Testis (tissue), 2 donors: ENCODE measurements at regions not wholly inside any gene's neighbourhood (a gene's known extent, or its start where the extent isn't known, plus 50 kb on each side); places are given as distances from the start of the nearest gene placed in this dataset.

Experiments used
- DNase-seq: peaks from one replicate; pipeline ENCODE4 v3.0.0-alpha.2; 2019
- H3K27ac ChIP-seq, 2 donors: fragments of 200-600 bp; sonication (generic); one replicate each; pipeline ENCODE4 v1.5.1; 2019
- H3K27me3 ChIP-seq: fragments of 200-600 bp; sonication (generic); one replicate; pipeline ENCODE4 v1.5.1; 2019
- H3K36me3 ChIP-seq: fragments of 200-600 bp; sonication (generic); one replicate; pipeline ENCODE4 v1.5.1; 2017; ENCODE audit warnings: low read depth; ENCODE audit errors: missing control alignments
- H3K4me1 ChIP-seq: fragments of 200-600 bp; sonication (generic); one replicate; pipeline ENCODE4 v1.5.1; 2019
- H3K4me3 ChIP-seq, 2 donors: fragments of 200-600 bp; sonication (generic); one replicate each; pipeline ENCODE4 v1.5.1; 2017 to 2019
- H3K9me3 ChIP-seq: fragments of 200-600 bp; sonication (generic); one replicate; pipeline ENCODE4 v1.5.1; 2017
- CTCF ChIP-seq, 3 experiments: fragments of 450-650 bp in 2 of 3; fragments of 200-600 bp in 1 of 3; sonication (generic) in 1 of 3; IDR thresholded peaks; one replicate each; pipeline ENCODE4 v1.5.1; 2016 to 2019; ENCODE audit warnings: antibody characterized with exemption in 3 of 3, mild to moderate bottlenecking in 2 of 3, moderate library complexity in 1 of 3
- POLR2A ChIP-seq: fragments of 450-650 bp; IDR thresholded peaks from one replicate; pipeline ENCODE4 v1.6.1; 2017; ENCODE audit warnings: antibody characterized with exemption, mild to moderate bottlenecking, moderate library complexity
- WGBS, 2 donors: methylation state at CpG; one replicate each; pipeline ENCODE4 v1.1.5; 2018; 5-methylcytosine and 5-hydroxymethylcytosine counted together
- intact Hi-C: fragments of 100-400 bp; cut with DNase I; formaldehyde crosslinking; loops from one replicate; pipeline ENCODE4 v1.15.1; 2023; ENCODE audit warnings: low total_unique reads

- H3K9me3 ChIP-seq = no peaks in the 10 kb centered on the region
- H3K4me3 ChIP-seq = no peak overlapping the region
- no peaks in the 10 kb centered on the region for H3K4me1 ChIP-seq
- intact Hi-C loops = no loop called here
- no peak for TF ChIP-seq POLR2A
- TF ChIP-seq CTCF (IDR thresholded peaks at IDR 0.05) = no peak
- no peaks in the 10 kb centered on the region for H3K27me3 ChIP-seq
- no peaks in the 10 kb centered on the region for H3K36me3 ChIP-seq
- 53 to 60% methylated on average over 6 of the region's 6 CpGs for WGBS, 2 donors
- H3K27ac ChIP-seq = no peak overlapping the region
- DNase-seq = no peak
Measured at GRCh38 chr5:163773226-163773625, 267.8 kb downstream of the MAT2B start.

- Histone ChIP-seq H3K27ac (no peak overlapping the region), H3K4me3 (no peak overlapping the region), H3K36me3 (no peaks in the 10 kb centered on the region), H3K9me3 (no peaks in the 10 kb centered on the region), H3K4me1 (no peaks in the 10 kb centered on the region), H3K27me3 (no peaks in the 10 kb centered on the region)
- TF ChIP-seq CTCF (IDR thresholded peaks at IDR 0.05) (no peak), POLR2A (no peak)
- WGBS, 2 donors = 88 to 93% methylated on average over 3 of the region's 3 CpGs
- DNase-seq = no peak
- intact Hi-C loops = no loop called here
Measured at GRCh38 chr5:163789870-163790269, 284.5 kb downstream of the MAT2B start.

GRCh38 chr5:163790497-163790896, 285.1 kb downstream of the MAT2B start:
- no peak overlapping the region for H3K4me3 ChIP-seq
- H3K4me1 ChIP-seq = no peaks in the 10 kb centered on the region
- H3K9me3 ChIP-seq = no peaks in the 10 kb centered on the region
- intact Hi-C loops = no loop called here
- H3K27me3 ChIP-seq = no peaks in the 10 kb centered on the region
- TF ChIP-seq POLR2A (no peak), CTCF (IDR thresholded peaks at IDR 0.05) (no peak)
- WGBS, 2 donors = 87 to 94% methylated on average over 2 of the region's 2 CpGs
- H3K27ac ChIP-seq = no peak overlapping the region
- no peak for DNase-seq
- no peaks in the 10 kb centered on the region for H3K36me3 ChIP-seq

- TF ChIP-seq CTCF (IDR thresholded peaks at IDR 0.05) = no peak
- no peak for TF ChIP-seq POLR2A
- no peaks in the 10 kb centered on the region for H3K27me3 ChIP-seq
- H3K36me3 ChIP-seq = no peaks in the 10 kb centered on the region
- H3K4me1 ChIP-seq = no peaks in the 10 kb centered on the region
- H3K4me3 ChIP-seq = no peak overlapping the region
- no peaks in the 10 kb centered on the region for H3K9me3 ChIP-seq
- intact Hi-C loops = no loop called here
- DNase-seq = no peak
- 93 to 96% methylated on average over 2 of the region's 2 CpGs for WGBS, 2 donors
- H3K27ac ChIP-seq = no peak overlapping the region
Measured at GRCh38 chr5:163794993-163795392, 289.6 kb downstream of the MAT2B start.

- Histone ChIP-seq H3K9me3 (no peaks in the 10 kb centered on the region), H3K27me3 (no peaks in the 10 kb centered on the region), H3K4me1 (no peaks in the 10 kb centered on the region), H3K27ac (no peak overlapping the region), H3K36me3 (no peaks in the 10 kb centered on the region), H3K4me3 (no peak overlapping the region)
- TF ChIP-seq CTCF (IDR thresholded peaks at IDR 0.05) (no peak), POLR2A (no peak)
- intact Hi-C loops = no loop called here
- DNase-seq = no peak
- WGBS, 2 donors = 83 to 84% methylated on average over 2 of the region's 2 CpGs
Measured at GRCh38 chr5:163807781-163808180, 302.4 kb downstream of the MAT2B start.
